ENCODE measurements at regions not wholly inside any gene's neighbourhood (a gene's known extent, or its start where the extent isn't known, plus 50 kb on each side); places are given as distances from the start of the nearest gene placed in this dataset.
"Not testable (repeated sequence)": the region's sequence is repeated elsewhere in the genome, so short reads cannot be mapped to it uniquely, and the experiment has no call there.

GRCh38 chr5:118107246-118107645, 881.1 kb downstream of the DTWD2 start:
- TF ChIP-seq CTCF, POLR2AphosphoS5 (IDR thresholded peaks at IDR 0.05): not testable (repeated sequence)
